ENCODE measurements at regions not wholly inside any gene's neighbourhood (a gene's known extent, or its start where the extent isn't known, plus 50 kb on each side); places are given as distances from the start of the nearest gene placed in this dataset.

DNA sequence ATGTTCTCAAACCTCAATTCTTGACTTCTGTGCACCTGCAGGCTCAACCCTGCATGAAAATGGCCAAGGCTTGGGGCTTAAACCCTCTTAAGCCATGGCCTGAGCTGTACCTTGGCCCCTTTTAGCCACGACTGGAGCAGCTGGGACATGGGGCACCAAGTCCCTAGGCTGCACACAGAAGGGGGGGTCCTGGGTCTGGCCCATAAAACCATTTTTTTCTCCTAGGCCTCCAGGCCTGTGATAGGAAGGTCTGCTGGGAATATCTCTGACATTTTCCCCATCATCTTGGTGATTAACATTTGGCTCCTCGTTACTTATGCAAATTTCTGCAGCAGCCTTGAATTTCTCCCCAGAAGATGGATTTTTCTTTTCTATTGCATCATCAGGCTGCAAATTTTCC, 119.4 kb upstream of the VGLL2 start:
- CTCF ChIA-PET = no interaction called here
- no peaks in the 10 kb centered on the region for H3K9me3 ChIP-seq (ENCODE audit: control insufficient read depth, insufficient read depth, low read length)
- DNase-seq (ENCODE audit: low read depth, low spot score) = no peak
- H3K4me3 ChIP-seq (ENCODE audit: low read depth, low read length) = no peak overlapping the region
- no peaks in the 10 kb centered on the region for H3K27me3 ChIP-seq (ENCODE audit: control insufficient read depth, insufficient read depth, low read length)
- TF ChIP-seq, protein P1, sequence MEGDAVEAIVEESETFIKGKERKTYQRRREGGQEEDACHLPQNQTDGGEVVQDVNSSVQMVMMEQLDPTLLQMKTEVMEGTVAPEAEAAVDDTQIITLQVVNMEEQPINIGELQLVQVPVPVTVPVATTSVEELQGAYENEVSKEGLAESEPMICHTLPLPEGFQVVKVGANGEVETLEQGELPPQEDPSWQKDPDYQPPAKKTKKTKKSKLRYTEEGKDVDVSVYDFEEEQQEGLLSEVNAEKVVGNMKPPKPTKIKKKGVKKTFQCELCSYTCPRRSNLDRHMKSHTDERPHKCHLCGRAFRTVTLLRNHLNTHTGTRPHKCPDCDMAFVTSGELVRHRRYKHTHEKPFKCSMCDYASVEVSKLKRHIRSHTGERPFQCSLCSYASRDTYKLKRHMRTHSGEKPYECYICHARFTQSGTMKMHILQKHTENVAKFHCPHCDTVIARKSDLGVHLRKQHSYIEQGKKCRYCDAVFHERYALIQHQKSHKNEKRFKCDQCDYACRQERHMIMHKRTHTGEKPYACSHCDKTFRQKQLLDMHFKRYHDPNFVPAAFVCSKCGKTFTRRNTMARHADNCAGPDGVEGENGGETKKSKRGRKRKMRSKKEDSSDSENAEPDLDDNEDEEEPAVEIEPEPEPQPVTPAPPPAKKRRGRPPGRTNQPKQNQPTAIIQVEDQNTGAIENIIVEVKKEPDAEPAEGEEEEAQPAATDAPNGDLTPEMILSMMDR (IDR thresholded peaks at IDR 0.05; ENCODE audit: low read depth, low read length) = no peak
- POLR2A ChIA-PET = no interaction called here
- no peak overlapping the region for H3K27ac ChIP-seq (ENCODE audit: low read depth, low read length)

DNA sequence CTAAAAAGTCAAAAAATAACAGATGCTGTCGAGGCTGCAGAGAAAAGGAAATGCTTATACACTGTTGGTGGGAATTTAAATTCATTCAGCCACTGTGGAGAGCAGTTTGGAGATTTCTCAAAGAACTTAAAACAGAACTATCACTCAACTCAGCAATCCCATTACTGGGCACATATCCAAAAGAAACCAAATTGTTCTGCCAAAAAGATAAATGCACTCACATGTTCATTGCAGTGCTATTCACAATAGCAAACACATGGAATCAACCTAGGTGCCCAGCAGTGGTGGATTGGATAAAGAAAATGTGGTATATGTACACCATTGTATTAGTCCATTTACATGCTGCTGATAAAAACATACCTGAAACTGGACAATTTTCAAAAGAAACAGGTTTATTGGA, 116.0 kb upstream of the VGLL2 start:
- POLR2A ChIA-PET = no interaction called here
- TF ChIP-seq, protein P1 (IDR thresholded peaks at IDR 0.05; ENCODE audit: low read depth, low read length) = no peak
- Histone ChIP-seq H3K9me3 (ENCODE audit: control insufficient read depth, insufficient read depth, low read length) (no peaks in the 10 kb centered on the region), H3K27me3 (ENCODE audit: control insufficient read depth, insufficient read depth, low read length) (no peaks in the 10 kb centered on the region), H3K27ac (ENCODE audit: low read depth, low read length) (no peak overlapping the region), H3K4me3 (ENCODE audit: low read depth, low read length) (no peak overlapping the region)
- CTCF ChIA-PET = no interaction called here
- DNase-seq (ENCODE audit: low read depth, low spot score) = no peak

DNA sequence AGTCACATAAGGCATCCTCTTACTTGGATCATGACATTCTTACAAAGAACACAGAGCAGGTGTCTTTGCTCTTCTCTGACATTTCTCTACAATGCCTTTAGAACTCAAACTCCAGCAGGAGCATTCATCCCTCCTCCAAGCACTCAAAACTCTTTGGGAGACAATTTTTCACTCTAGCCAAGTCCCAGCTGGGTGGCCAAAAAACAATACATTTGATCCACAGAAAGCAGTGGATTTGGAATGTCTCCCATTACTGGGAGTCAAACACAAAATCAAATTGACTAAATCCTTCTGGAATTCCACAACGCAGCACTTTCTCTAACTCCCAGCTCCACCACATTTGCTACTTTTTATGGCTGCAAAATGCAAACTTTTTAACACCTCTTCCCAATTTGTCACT, 108.6 kb upstream of the VGLL2 start:
- TF ChIP-seq, protein P1 (IDR thresholded peaks at IDR 0.05; ENCODE audit: low read depth, low read length) = no peak
- CTCF ChIA-PET = interaction anchor here (0.6 kb wide), 1 partner anchor 293 kb away, joined by 3 read pairs; no protein-coding TSS in a partner anchor
- H3K9me3 ChIP-seq (ENCODE audit: control insufficient read depth, insufficient read depth, low read length) = no peaks in the 10 kb centered on the region
- no peak overlapping the region for H3K27ac ChIP-seq (ENCODE audit: low read depth, low read length)
- H3K27me3 ChIP-seq (ENCODE audit: control insufficient read depth, insufficient read depth, low read length) = no peaks in the 10 kb centered on the region
- POLR2A ChIA-PET = no interaction called here
- no peak overlapping the region for H3K4me3 ChIP-seq (ENCODE audit: low read depth, low read length)
- no peak for DNase-seq (ENCODE audit: low read depth, low spot score)

DNA sequence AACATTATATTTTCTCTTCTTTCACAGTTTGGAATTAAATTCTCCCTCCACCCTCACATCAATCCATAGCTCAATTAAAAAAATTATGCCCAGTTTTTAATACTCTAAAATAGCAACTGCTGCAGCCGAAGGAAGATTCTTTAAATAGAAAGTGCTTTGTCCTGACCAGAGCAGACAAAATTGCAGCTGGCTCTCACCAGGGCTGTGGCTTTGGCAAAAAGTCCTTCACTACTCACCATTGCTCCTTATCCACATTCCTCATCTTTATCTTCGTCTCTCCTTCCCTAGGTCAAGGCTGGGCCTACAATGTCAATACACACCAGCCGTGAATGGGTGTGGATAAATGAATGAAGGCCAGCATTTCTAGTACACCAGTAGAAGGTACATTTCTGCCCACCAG, 107.9 kb upstream of the VGLL2 start:
- H3K9me3 ChIP-seq (ENCODE audit: control insufficient read depth, insufficient read depth, low read length) = no peaks in the 10 kb centered on the region
- CTCF ChIA-PET = no interaction called here
- no peak overlapping the region for H3K27ac ChIP-seq (ENCODE audit: low read depth, low read length)
- TF ChIP-seq, protein P1 (IDR thresholded peaks at IDR 0.05; ENCODE audit: low read depth, low read length) = no peak
- DNase-seq (ENCODE audit: low read depth, low spot score) = no peak
- no peaks in the 10 kb centered on the region for H3K27me3 ChIP-seq (ENCODE audit: control insufficient read depth, insufficient read depth, low read length)
- POLR2A ChIA-PET = no interaction called here
- H3K4me3 ChIP-seq (ENCODE audit: low read depth, low read length) = no peak overlapping the region

DNA sequence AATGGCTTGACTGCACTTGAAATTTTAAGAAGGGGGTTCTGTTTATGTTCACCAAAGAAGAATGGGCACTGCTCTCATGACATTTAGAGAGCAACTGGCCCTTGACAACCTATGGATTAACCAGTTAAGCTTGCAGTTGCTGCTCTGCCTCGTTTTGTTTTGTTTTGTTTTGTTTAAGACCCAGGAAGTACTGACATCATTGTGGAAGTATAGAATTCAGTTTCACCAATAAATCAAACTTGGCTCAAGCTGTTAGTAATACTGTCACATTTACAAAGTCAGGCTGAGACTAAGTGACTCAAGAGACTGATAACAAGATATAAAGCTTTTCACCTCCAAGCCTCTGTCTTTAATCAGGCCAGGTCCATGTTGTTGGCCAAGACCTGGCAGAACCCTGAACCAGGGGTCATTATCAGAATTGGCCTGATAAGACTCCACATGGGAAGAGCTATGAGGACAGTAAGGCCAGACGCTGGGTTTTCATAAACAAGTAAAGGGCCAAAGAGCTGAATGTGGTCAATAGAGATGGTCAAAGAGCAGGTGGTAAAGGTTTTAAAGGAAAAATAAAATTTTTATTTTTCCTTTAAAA, 99.4 kb upstream of the VGLL2 start:
- no peaks in the 10 kb centered on the region for H3K27me3 ChIP-seq (ENCODE audit: control insufficient read depth, insufficient read depth, low read length)
- no peak for DNase-seq (ENCODE audit: low read depth, low spot score)
- H3K4me3 ChIP-seq (ENCODE audit: low read depth, low read length) = no peak overlapping the region
- H3K9me3 ChIP-seq (ENCODE audit: control insufficient read depth, insufficient read depth, low read length) = no peaks in the 10 kb centered on the region
- no peak overlapping the region for H3K27ac ChIP-seq (ENCODE audit: low read depth, low read length)
- TF ChIP-seq, protein P1 (IDR thresholded peaks at IDR 0.05; ENCODE audit: low read depth, low read length) = no peak
- ChIA-PET CTCF (interaction anchor here (0.6 kb wide), 1 partner anchor 1820 kb away, joined by 4 read pairs; no protein-coding TSS in a partner anchor), POLR2A (no interaction called here)

All from AG04450 (cell line).